B cell (primary cell): ENCODE measurements at regions not wholly inside any gene's neighbourhood (a gene's known extent, or its start where the extent isn't known, plus 50 kb on each side); places are given as distances from the start of the nearest gene placed in this dataset.

Experiments used
- ATAC-seq: fragments of 200-7000 bp; cut with Tn5 transposase; one replicate; pipeline ENCODE4 v1.10.0; 2021; ENCODE audit warnings: low read depth, mild to moderate bottlenecking, moderate number of reproducible peaks, moderate library complexity
- CTCF ChIA-PET: fragments of 350-600 bp; sonication (Branson Sonifier 250); formaldehyde crosslinking; loops from one replicate; lab custom pipeline; 2021; ENCODE audit warnings: antibody characterized with exemption, inconsistent platforms; lab: Charles Lee
- POLR2A ChIA-PET: fragments of 350-600 bp; sonication (Branson Sonifier 250); formaldehyde crosslinking; loops from one replicate; lab custom pipeline; 2021; ENCODE audit warnings: antibody characterized with exemption; lab: Charles Lee
- DNase-seq: peaks from one replicate; pipeline ENCODE4 v3.0.0; 2013
- H2AFZ ChIP-seq: 2 replicates; pipeline ENCODE4 v1.6.1; 2012; ENCODE audit warnings: mild to moderate bottlenecking, low read depth, low read length; ENCODE audit not compliant: insufficient read depth, poor library complexity, severe bottlenecking
- H3K27ac ChIP-seq, 2 donors: 1 replicate in 1 of 2; 2 replicates in 1 of 2; pipeline ENCODE4 v1.5.1; 2012 to 2013; ENCODE audit warnings: low read length in 2 of 2, mild to moderate bottlenecking in 2 of 2, moderate library complexity in 1 of 2
- H3K27me3 ChIP-seq, 4 experiments: fragments of 200-600 bp in 1 of 4; sonication (generic) in 1 of 4; replicated peaks in 1 of 4; 1 replicate in 2 of 4; 2 replicates in 2 of 4; pipeline versions ENCODE4 v1.6.1 to v1.7.0; 2013 to 2016; ENCODE audit warnings: low read length in 3 of 4, mild to moderate bottlenecking in 2 of 4, mixed read lengths in 1 of 4, moderate library complexity in 1 of 4; ENCODE audit not compliant: insufficient read depth in 4 of 4, control insufficient read depth in 3 of 4; ENCODE audit errors: control extremely low read depth in 1 of 4
- H3K36me3 ChIP-seq, 2 experiments: replicated peaks in 1 of 2; 1 replicate in 1 of 2; 2 replicates in 1 of 2; pipeline versions ENCODE4 v1.6.1 to v1.7.1; 2013; ENCODE audit warnings: low read length in 1 of 2; ENCODE audit not compliant: insufficient read depth in 2 of 2, control insufficient read depth in 1 of 2; ENCODE audit errors: control extremely low read depth in 1 of 2, extremely low read depth in 1 of 2
- H3K4me1 ChIP-seq, 2 donors: fragments of 200-600 bp in 1 of 2; sonication (generic) in 1 of 2; 1 replicate in 1 of 2; 2 replicates in 1 of 2; pipeline versions ENCODE4 v1.5.1 to v1.6.1; 2013 to 2017; ENCODE audit warnings: low read length in 2 of 2; ENCODE audit not compliant: control insufficient read depth in 2 of 2, insufficient read depth in 2 of 2
- H3K4me2 ChIP-seq: replicated peaks from 2 replicates; pipeline ENCODE3; 2012; ENCODE audit warnings: mild to moderate bottlenecking, low read depth, low read length; ENCODE audit not compliant: poor library complexity, severe bottlenecking
- H3K4me3 ChIP-seq, 5 experiments: fragments of 200-600 bp in 1 of 5; sonication (generic) in 1 of 5; 1 replicate in 3 of 5; 2 replicates in 2 of 5; pipeline versions ENCODE4 v1.5.1 to v1.7.0; 2011 to 2016; ENCODE audit warnings: low read length in 4 of 5, mild to moderate bottlenecking in 4 of 5, low read depth in 2 of 5, control low read depth in 1 of 5, moderate library complexity in 1 of 5; ENCODE audit not compliant: insufficient read depth in 1 of 5; ENCODE audit errors: control extremely low read depth in 1 of 5, extremely low read depth in 1 of 5
- H3K79me2 ChIP-seq: fragments of 200-600 bp; sonication (generic); one replicate; pipeline ENCODE4 v1.6.0; 2016; ENCODE audit warnings: low read length; ENCODE audit not compliant: control insufficient read depth, insufficient read depth
- H3K9ac ChIP-seq: fragments of 200-600 bp; sonication (generic); 2 replicates; pipeline ENCODE4 v1.6.1; 2017; ENCODE audit warnings: mild to moderate bottlenecking, low read length, moderate library complexity
- H3K9me3 ChIP-seq, 3 donors: one replicate each; pipeline versions ENCODE4 v1.6.1 to v1.7.1; 2013; ENCODE audit warnings: low read length in 2 of 3; ENCODE audit not compliant: control insufficient read depth in 2 of 3, insufficient read depth in 1 of 3; ENCODE audit errors: control extremely low read depth in 1 of 3
- H4K20me1 ChIP-seq: 2 replicates; pipeline ENCODE4 v1.6.0; 2012; ENCODE audit warnings: mild to moderate bottlenecking, low read length; ENCODE audit not compliant: insufficient read depth, control insufficient read depth, poor library complexity, severe bottlenecking
- H3K27ac Mint-ChIP-seq: one replicate; pipeline ENCODE4 v1.8.0; 2021; ENCODE audit warnings: mixed read lengths
- H3K27me3 Mint-ChIP-seq: one replicate; pipeline ENCODE4 v1.8.0; 2021; ENCODE audit warnings: mixed read lengths
- H3K4me1 Mint-ChIP-seq: one replicate; pipeline ENCODE4 v1.8.0; 2021; ENCODE audit warnings: mixed read lengths
- H3K4me3 Mint-ChIP-seq: one replicate; pipeline ENCODE4 v1.8.0; 2021; ENCODE audit warnings: mixed read lengths
- H3K9me3 Mint-ChIP-seq: one replicate; pipeline ENCODE4 v1.8.0; 2022; ENCODE audit warnings: mixed read lengths; ENCODE audit not compliant: insufficient read depth
- CTCF ChIP-seq: fragments of 200-600 bp; IDR thresholded peaks from one replicate; pipeline ENCODE4 v1.8.0; 2022; ENCODE audit warnings: antibody characterized with exemption, mild to moderate bottlenecking
- EZH2 ChIP-seq: IDR thresholded peaks from 2 replicates; pipeline ENCODE4 v1.6.1; 2012; ENCODE audit warnings: borderline replicate concordance, low read depth, mild to moderate bottlenecking, moderate library complexity, low read length; ENCODE audit not compliant: insufficient read depth, poor library complexity, severe bottlenecking
- WGBS: methylation state at CpG from one replicate; pipeline ENCODE4 v1.1.5; 2013; ENCODE audit warnings: missing lambda C conversion rate; ENCODE audit not compliant: insufficient coverage; 5-methylcytosine and 5-hydroxymethylcytosine counted together
- intact Hi-C: fragments of 100-400 bp; cut with micrococcal nuclease; formaldehyde crosslinking; loops from one replicate; pipeline ENCODE4 v1.10.0; 2022

GRCh38 chr5:125185740-125186139, 439.3 kb upstream of the ZNF608 start:
- POLR2A ChIA-PET, result no interaction called here
- DNase-seq, result no peak
- Histone ChIP-seq H3K27me3 (no peaks in the 10 kb centered on the region), H3K4me3 (no peak overlapping the region), H3K79me2 (no peaks in the 10 kb centered on the region), H3K27ac (no peak overlapping the region), H2AFZ (no peak overlapping the region), H3K9me3 (peaks cover 0 to 3% (median 0%) of the 10 kb centered on the region in 3 donors), H3K9ac (no peak overlapping the region), H3K4me1 (peaks cover 12 to 13% of the 10 kb centered on the region in 2 donors), H3K4me2 (no peak overlapping the region), H4K20me1 (no peaks in the 10 kb centered on the region), H3K36me3 (no peaks in the 10 kb centered on the region)
- WGBS, result no CpG with 5 or more reads among the region's 1 CpG
- Mint-ChIP-seq H3K27ac (no peak overlapping the region), H3K27me3 (no peaks in the 10 kb centered on the region), H3K4me3 (no peak overlapping the region), H3K9me3 (no peaks in the 10 kb centered on the region), H3K4me1 (peaks cover 20% of the 10 kb centered on the region)
- intact Hi-C loops, result no loop called here
- CTCF ChIA-PET, result interaction anchor here (0.7 kb wide), 1 partner anchor 199 kb away, joined by 3 read pairs; no protein-coding TSS in a partner anchor
- no peak for ATAC-seq
- no peak for TF ChIP-seq CTCF
- no peak for TF ChIP-seq EZH2

GRCh38 chr5:125186911-125187375, 440.5 kb upstream of the ZNF608 start:
- Mint-ChIP-seq H3K4me1 (peaks cover 28% of the 10 kb centered on the region), H3K4me3 (no peak overlapping the region), H3K9me3 (no peaks in the 10 kb centered on the region), H3K27me3 (no peaks in the 10 kb centered on the region), H3K27ac (no peak overlapping the region)
- Histone ChIP-seq H3K4me3 (no peak overlapping the region), H3K9ac (no peak overlapping the region), H3K27me3 (no peaks in the 10 kb centered on the region), H2AFZ (no peak overlapping the region), H3K36me3 (no peaks in the 10 kb centered on the region), H3K9me3 (peaks cover 0 to 3% (median 0%) of the 10 kb centered on the region in 3 donors), H3K27ac (no peak overlapping the region), H4K20me1 (no peaks in the 10 kb centered on the region), H3K79me2 (no peaks in the 10 kb centered on the region), H3K4me2 (no peak overlapping the region), H3K4me1 (peaks cover 18 to 20% of the 10 kb centered on the region in 2 donors)
- intact Hi-C loops, result no loop called here
- DNase-seq (no peak), ATAC-seq (no peak)
- TF ChIP-seq EZH2, result no peak
- no peak for TF ChIP-seq CTCF
- CTCF ChIA-PET, result no interaction called here
- no CpG with 5 or more reads among the region's 4 CpGs for WGBS
- POLR2A ChIA-PET, result no interaction called here
